GM10248 (cell line): ENCODE measurements at regions not wholly inside any gene's neighbourhood (a gene's known extent, or its start where the extent isn't known, plus 50 kb on each side); places are given as distances from the start of the nearest gene placed in this dataset.

Experiments
- CTCF ChIA-PET: fragments of 300-600 bp; sonication (Branson Sonifier 250); formaldehyde crosslinking; extraction: SDS; loops from one replicate; lab custom pipeline; 2021; ENCODE audit warnings: antibody characterized with exemption; lab: Yijun Ruan, JAX
- POLR2A ChIA-PET: fragments of 350-650 bp; sonication (Branson Sonifier 250); formaldehyde crosslinking; extraction: SDS; loops from one replicate; lab custom pipeline; 2020; ENCODE audit warnings: antibody characterized with exemption; lab: Yijun Ruan, JAX
- DNase-seq: peaks from one replicate; pipeline ENCODE4 v3.0.0; 2012; ENCODE audit errors: extremely low spot score
- CTCF ChIP-seq: IDR thresholded peaks from 2 replicates; pipeline ENCODE4 v1.5.1; 2012; ENCODE audit warnings: mild to moderate bottlenecking, low read depth; ENCODE audit errors: extremely low read depth, missing control alignments, control extremely low read depth

- TF ChIP-seq CTCF = no peak
- DNase-seq = no peak
- POLR2A ChIA-PET = no interaction called here
- CTCF ChIA-PET = no interaction called here
These were observed 245.1 kb upstream of the MSX2 start for GRCh38 chr5:174479325-174479724.

GRCh38 chr5:174481737-174482136 is 242.6 kb upstream of the MSX2 start:
- ChIA-PET POLR2A (no interaction called here), CTCF (no interaction called here)
- TF ChIP-seq CTCF = no peak
- no peak for DNase-seq

GRCh38 chr5:174482607-174483024 is 241.8 kb upstream of the MSX2 start:
- ChIA-PET CTCF (no interaction called here), POLR2A (no interaction called here)
- no peak for DNase-seq
- TF ChIP-seq CTCF = no peak

- TF ChIP-seq CTCF = no peak
- CTCF ChIA-PET = no interaction called here
- DNase-seq = no peak
- POLR2A ChIA-PET = no interaction called here
These were observed 241.0 kb upstream of the MSX2 start for GRCh38 chr5:174483411-174483810.

- POLR2A ChIA-PET = no interaction called here
- no peak for DNase-seq
- TF ChIP-seq CTCF = no peak
- CTCF ChIA-PET = interaction anchor here (1.6 kb wide), 1 partner anchor 11 kb away, joined by 4 read pairs; no protein-coding TSS in a partner anchor
These were observed 235.2 kb upstream of the MSX2 start for GRCh38 chr5:174489215-174489614.

- ChIA-PET CTCF (interaction anchor here (1.6 kb wide), 1 partner anchor 10 kb away, joined by 4 read pairs; no protein-coding TSS in a partner anchor), POLR2A (no interaction called here)
- TF ChIP-seq CTCF = no peak
- DNase-seq = no peak
These were observed 234.3 kb upstream of the MSX2 start for GRCh38 chr5:174489920-174490597.
